Tibial nerve (tissue), 4 donors: ENCODE measurements at regions not wholly inside any gene's neighbourhood (a gene's known extent, or its start where the extent isn't known, plus 50 kb on each side); places are given as distances from the start of the nearest gene placed in this dataset.

Experiments used
- EP300 ChIP-seq, 2 donors: sonication (generic); formaldehyde crosslinking; IDR thresholded peaks; one replicate each; pipeline ENCODE4 v1.6.1; 2017; ENCODE audit warnings: antibody characterized with exemption in 2 of 2, mild to moderate bottlenecking in 1 of 2
- TF ChIP-seq, protein P1 (sequence below), 5 experiments: fragments of 200-600 bp in 3 of 5; fragments of 450-650 bp in 2 of 5; sonication (generic) in 3 of 5; IDR thresholded peaks; one replicate each; pipeline ENCODE4 v1.5.1; 2016 to 2019; ENCODE audit warnings: antibody characterized with exemption in 5 of 5, mild to moderate bottlenecking in 3 of 5, moderate library complexity in 2 of 5

DNA sequence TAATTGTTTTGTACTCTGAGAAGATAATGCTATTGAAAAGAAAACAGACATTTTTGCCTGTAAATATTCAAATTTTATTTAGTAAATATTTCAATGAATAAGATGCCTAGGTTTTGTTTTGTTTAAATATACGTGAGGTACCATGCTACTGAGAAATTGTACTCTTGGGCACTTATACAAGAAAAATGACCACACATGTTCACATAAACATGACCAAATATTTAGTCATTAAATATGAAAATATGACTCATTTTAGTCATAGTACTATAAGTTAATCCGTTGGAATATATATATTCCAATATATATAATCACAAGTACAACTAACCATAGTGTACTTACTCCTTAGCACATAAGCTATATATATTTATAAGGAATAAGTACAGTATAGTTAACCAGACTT, 56.7 kb upstream of the ZNF804A start:
- TF ChIP-seq, protein P1, sequence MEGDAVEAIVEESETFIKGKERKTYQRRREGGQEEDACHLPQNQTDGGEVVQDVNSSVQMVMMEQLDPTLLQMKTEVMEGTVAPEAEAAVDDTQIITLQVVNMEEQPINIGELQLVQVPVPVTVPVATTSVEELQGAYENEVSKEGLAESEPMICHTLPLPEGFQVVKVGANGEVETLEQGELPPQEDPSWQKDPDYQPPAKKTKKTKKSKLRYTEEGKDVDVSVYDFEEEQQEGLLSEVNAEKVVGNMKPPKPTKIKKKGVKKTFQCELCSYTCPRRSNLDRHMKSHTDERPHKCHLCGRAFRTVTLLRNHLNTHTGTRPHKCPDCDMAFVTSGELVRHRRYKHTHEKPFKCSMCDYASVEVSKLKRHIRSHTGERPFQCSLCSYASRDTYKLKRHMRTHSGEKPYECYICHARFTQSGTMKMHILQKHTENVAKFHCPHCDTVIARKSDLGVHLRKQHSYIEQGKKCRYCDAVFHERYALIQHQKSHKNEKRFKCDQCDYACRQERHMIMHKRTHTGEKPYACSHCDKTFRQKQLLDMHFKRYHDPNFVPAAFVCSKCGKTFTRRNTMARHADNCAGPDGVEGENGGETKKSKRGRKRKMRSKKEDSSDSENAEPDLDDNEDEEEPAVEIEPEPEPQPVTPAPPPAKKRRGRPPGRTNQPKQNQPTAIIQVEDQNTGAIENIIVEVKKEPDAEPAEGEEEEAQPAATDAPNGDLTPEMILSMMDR (IDR thresholded peaks at IDR 0.05): no peak
- TF ChIP-seq EP300 (IDR thresholded peaks at IDR 0.05): no peak
